ENCODE measurements at regions not wholly inside any gene's neighbourhood (a gene's known extent, or its start where the extent isn't known, plus 50 kb on each side); places are given as distances from the start of the nearest gene placed in this dataset.

GRCh38 chr10:130458509-130458908, 322.3 kb downstream of the GLRX3 start:
- WGBS, result 91% methylated on average over 4 of the region's 4 CpGs
- no peak for TF ChIP-seq POLR2A (IDR thresholded peaks at IDR 0.05)
- TF ChIP-seq, protein P1, sequence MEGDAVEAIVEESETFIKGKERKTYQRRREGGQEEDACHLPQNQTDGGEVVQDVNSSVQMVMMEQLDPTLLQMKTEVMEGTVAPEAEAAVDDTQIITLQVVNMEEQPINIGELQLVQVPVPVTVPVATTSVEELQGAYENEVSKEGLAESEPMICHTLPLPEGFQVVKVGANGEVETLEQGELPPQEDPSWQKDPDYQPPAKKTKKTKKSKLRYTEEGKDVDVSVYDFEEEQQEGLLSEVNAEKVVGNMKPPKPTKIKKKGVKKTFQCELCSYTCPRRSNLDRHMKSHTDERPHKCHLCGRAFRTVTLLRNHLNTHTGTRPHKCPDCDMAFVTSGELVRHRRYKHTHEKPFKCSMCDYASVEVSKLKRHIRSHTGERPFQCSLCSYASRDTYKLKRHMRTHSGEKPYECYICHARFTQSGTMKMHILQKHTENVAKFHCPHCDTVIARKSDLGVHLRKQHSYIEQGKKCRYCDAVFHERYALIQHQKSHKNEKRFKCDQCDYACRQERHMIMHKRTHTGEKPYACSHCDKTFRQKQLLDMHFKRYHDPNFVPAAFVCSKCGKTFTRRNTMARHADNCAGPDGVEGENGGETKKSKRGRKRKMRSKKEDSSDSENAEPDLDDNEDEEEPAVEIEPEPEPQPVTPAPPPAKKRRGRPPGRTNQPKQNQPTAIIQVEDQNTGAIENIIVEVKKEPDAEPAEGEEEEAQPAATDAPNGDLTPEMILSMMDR (IDR thresholded peaks at IDR 0.05), result no peak
- no peak for TF ChIP-seq POLR2AphosphoS5 (IDR thresholded peaks at IDR 0.05)
- no peak overlapping the region for H3K27ac ChIP-seq
- intact Hi-C loops (cut with DNase I), result no loop called here
- H3K9me3 ChIP-seq, result no peaks in the 10 kb centered on the region
- DNase-seq (ENCODE audit: low spot score), result no peak
- no peaks in the 10 kb centered on the region for H3K27me3 ChIP-seq (replicated peaks; ENCODE audit: insufficient read depth)
- H3K4me1 ChIP-seq (replicated peaks), result no peaks in the 10 kb centered on the region
- no peaks in the 10 kb centered on the region for H3K36me3 ChIP-seq
- no peak overlapping the region for H3K4me3 ChIP-seq

DNA sequence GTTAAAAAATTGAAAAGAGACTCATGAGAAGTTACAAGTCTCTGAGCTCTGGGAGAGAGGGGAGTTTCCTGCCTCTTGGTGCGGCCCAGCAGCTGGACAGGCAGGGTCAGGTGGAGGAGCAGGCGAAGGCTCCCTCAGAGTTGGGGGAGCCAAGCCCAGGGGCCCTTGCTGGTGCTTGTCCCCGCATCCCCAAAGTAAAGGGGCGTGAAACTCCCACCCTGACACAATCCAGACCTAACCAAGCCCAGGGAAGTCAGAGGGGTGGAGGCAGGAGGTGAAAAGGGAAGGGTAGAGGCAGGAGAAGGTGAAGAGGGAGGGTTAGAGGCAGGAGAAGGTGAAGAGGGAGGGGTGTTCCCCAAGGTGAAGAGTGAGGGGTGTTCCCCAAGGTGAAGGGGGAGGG, 322.8 kb downstream of the GLRX3 start:
- intact Hi-C loops (cut with DNase I), result no loop called here
- WGBS, result 87% methylated on average over 4 of the region's 4 CpGs
- TF ChIP-seq POLR2AphosphoS5 (IDR thresholded peaks at IDR 0.05) (no peak), POLR2A (IDR thresholded peaks at IDR 0.05) (no peak)
- TF ChIP-seq, protein P1 (IDR thresholded peaks at IDR 0.05), result no peak

DNA sequence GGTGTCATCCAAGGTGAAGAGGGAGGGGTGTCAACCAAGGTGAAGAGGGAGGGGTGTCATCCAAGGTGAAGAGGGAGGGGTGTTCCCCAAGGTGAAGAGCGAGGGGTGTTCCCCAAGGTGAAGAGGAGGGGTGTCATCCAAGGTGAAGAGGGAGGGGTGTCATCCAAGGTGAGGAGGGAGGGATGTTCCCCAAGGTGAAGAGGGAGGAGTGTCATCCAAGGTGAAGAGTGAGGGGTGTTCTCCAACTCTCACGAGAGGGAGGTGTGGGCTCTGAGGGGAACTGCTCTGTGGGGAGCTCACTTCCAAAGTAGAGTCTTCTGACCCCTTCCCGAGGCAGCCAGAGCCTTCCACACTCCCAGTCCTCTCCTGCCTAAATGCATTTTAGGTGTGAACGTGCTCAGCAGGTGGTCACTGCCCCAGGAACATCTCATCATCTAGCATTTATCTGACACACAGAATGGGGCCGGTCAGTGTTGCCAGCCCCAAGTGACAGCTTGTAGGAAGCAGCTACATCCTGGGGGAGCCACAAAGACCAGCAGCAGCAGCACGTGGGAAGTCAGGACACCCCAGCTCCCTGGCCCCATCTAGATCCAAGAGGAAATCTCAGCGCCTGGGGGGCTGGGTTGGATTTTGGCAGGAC, 323.8 kb downstream of the GLRX3 start:
- Histone ChIP-seq H3K9me3 (no peaks in the 10 kb centered on the region), H3K4me1 (replicated peaks) (no peaks in the 10 kb centered on the region), H3K36me3 (no peaks in the 10 kb centered on the region), H3K27ac (no peak overlapping the region), H3K27me3 (replicated peaks; ENCODE audit: insufficient read depth) (no peaks in the 10 kb centered on the region), H3K4me3 (no peak overlapping the region)
- TF ChIP-seq POLR2AphosphoS5 (IDR thresholded peaks at IDR 0.05) (no peak), POLR2A (IDR thresholded peaks at IDR 0.05) (no peak)
- TF ChIP-seq, protein P1 (IDR thresholded peaks at IDR 0.05), result no peak
- intact Hi-C loops (cut with DNase I), result no loop called here
- WGBS, result 85% methylated on average over 7 of the region's 7 CpGs
- DNase-seq (ENCODE audit: low spot score), result no peak

More for the DNA sequence above, 322.8 kb downstream of the GLRX3 start:
- Histone ChIP-seq H3K27ac (no peak overlapping the region), H3K4me3 (no peak overlapping the region), H3K4me1 (replicated peaks) (no peaks in the 10 kb centered on the region), H3K9me3 (no peaks in the 10 kb centered on the region), H3K27me3 (replicated peaks; ENCODE audit: insufficient read depth) (no peaks in the 10 kb centered on the region), H3K36me3 (no peaks in the 10 kb centered on the region)
- DNase-seq (ENCODE audit: low spot score), result no peak

- TF ChIP-seq POLR2A (IDR thresholded peaks at IDR 0.05), result no peak
- TF ChIP-seq, protein P1 (IDR thresholded peaks at IDR 0.05), result no peak
- TF ChIP-seq POLR2AphosphoS5 (IDR thresholded peaks at IDR 0.05), result no peak
- no peak overlapping the region for H3K27ac ChIP-seq
- no peak for DNase-seq (ENCODE audit: low spot score)
- intact Hi-C loops (cut with DNase I), result no loop called here
- no peaks in the 10 kb centered on the region for H3K9me3 ChIP-seq
- 80% methylated on average over 6 of the region's 6 CpGs for WGBS
- H3K4me1 ChIP-seq (replicated peaks), result no peaks in the 10 kb centered on the region
- H3K4me3 ChIP-seq, result no peak overlapping the region
- no peaks in the 10 kb centered on the region for H3K36me3 ChIP-seq
- H3K27me3 ChIP-seq (replicated peaks; ENCODE audit: insufficient read depth), result no peaks in the 10 kb centered on the region
Observed at GRCh38 chr10:130461631-130462030, 325.4 kb downstream of the GLRX3 start.
